OCI-LY7 (cell line): ENCODE measurements at regions not wholly inside any gene's neighbourhood (a gene's known extent, or its start where the extent isn't known, plus 50 kb on each side); places are given as distances from the start of the nearest gene placed in this dataset.
"Not testable (repeated sequence)": the region's sequence is repeated elsewhere in the genome, so short reads cannot be mapped to it uniquely, and the experiment has no call there.

Source experiments
- BruUV-seq: library from RNA; stranded (reverse); fragments of 400-500 nt; replicated peaks from 2 replicates; lab custom pipeline; 2021; lab: Mats Ljungman, UMichigan
- CTCF ChIA-PET: fragments of 300-600 bp; sonication (Branson Sonifier 250); formaldehyde crosslinking; loops from one replicate; lab custom pipeline; 2022; ENCODE audit warnings: antibody characterized with exemption; ENCODE audit not compliant: unreplicated experiment; lab: Charles Lee
- POLR2A ChIA-PET: fragments of 300-600 bp; sonication (Branson Sonifier 250); formaldehyde crosslinking; loops from one replicate; lab custom pipeline; 2022; ENCODE audit warnings: antibody characterized with exemption; lab: Charles Lee
- DNase-seq: peaks from one replicate; pipeline ENCODE4 v3.0.0-alpha.2; 2015; ENCODE audit warnings: low spot score
- H2AFZ ChIP-seq: fragments of 200-600 bp; sonication (generic), shearing (Covaris generic); 2 replicates; pipeline ENCODE4 v1.6.1; 2014; ENCODE audit warnings: mild to moderate bottlenecking, antibody characterized with exemption, low read length, moderate library complexity
- H3K27ac ChIP-seq: fragments of 200-600 bp; sonication (generic); 2 replicates; pipeline ENCODE4 v1.5.1; 2014; ENCODE audit warnings: mixed run types, low read depth, mild to moderate bottlenecking, moderate library complexity, low read length, inconsistent platforms; ENCODE audit not compliant: poor library complexity, severe bottlenecking
- H3K36me3 ChIP-seq: fragments of 200-600 bp; sonication (generic); 2 replicates; pipeline ENCODE4 v1.6.1; 2014; ENCODE audit warnings: mild to moderate bottlenecking, antibody characterized with exemption, low read length, moderate library complexity, mixed read lengths; ENCODE audit not compliant: insufficient read depth
- H3K4me1 ChIP-seq: fragments of 200-600 bp; sonication (generic); 2 replicates; pipeline ENCODE4 v1.5.1; 2014; ENCODE audit warnings: mild to moderate bottlenecking, low read length; ENCODE audit not compliant: insufficient read depth, poor library complexity, severe bottlenecking
- H3K4me2 ChIP-seq: fragments of 200-600 bp; sonication (generic); 2 replicates; pipeline ENCODE4 v1.6.1; 2014; ENCODE audit warnings: mild to moderate bottlenecking, low read length
- H3K4me3 ChIP-seq: fragments of 200-600 bp; sonication (generic); 2 replicates; pipeline ENCODE4 v1.5.1; 2014; ENCODE audit warnings: mild to moderate bottlenecking, low read depth, low read length; ENCODE audit not compliant: poor library complexity, severe bottlenecking
- H3K79me2 ChIP-seq: fragments of 200-600 bp; sonication (generic); 2 replicates; pipeline ENCODE4 v1.6.1; 2016; ENCODE audit warnings: low read depth, mild to moderate bottlenecking, low read length, moderate library complexity, mixed read lengths; ENCODE audit not compliant: insufficient read depth
- H3K9me2 ChIP-seq: fragments of 200-600 bp; sonication (generic); 2 replicates; pipeline ENCODE4 v1.6.1; 2016; ENCODE audit warnings: mild to moderate bottlenecking, low read length, mixed read lengths; ENCODE audit not compliant: insufficient read depth
- H3K9me3 ChIP-seq: fragments of 200-600 bp; sonication (generic); 2 replicates; pipeline ENCODE4 v1.6.1; 2014; ENCODE audit warnings: mild to moderate bottlenecking, mixed run types, low read length, mixed read lengths
- H4K20me1 ChIP-seq: fragments of 200-600 bp; sonication (generic); 2 replicates; pipeline ENCODE4 v1.6.1; 2014; ENCODE audit warnings: mild to moderate bottlenecking, antibody characterized with exemption, low read length, moderate library complexity, mixed read lengths; ENCODE audit not compliant: insufficient read depth
- EZH2phosphoT487 ChIP-seq: fragments of 200-600 bp; sonication (generic); IDR thresholded peaks from 2 replicates; pipeline ENCODE4 v1.6.1; 2018; ENCODE audit warnings: low read depth, borderline replicate concordance, mild to moderate bottlenecking, mixed run types, antibody characterized with exemption, low read length, moderate library complexity, mixed read lengths
- intact Hi-C: fragments of 100-400 bp; cut with micrococcal nuclease; formaldehyde crosslinking; loops from one replicate; pipeline ENCODE4 v1.10.0; 2022; ENCODE audit not compliant: unreplicated experiment
- TF ChIP-seq, protein P1 (sequence below): fragments of 200-600 bp; sonication (generic); conservative IDR thresholded peaks from 2 replicates; pipeline ENCODE4 v1.5.1; 2014; ENCODE audit warnings: mild to moderate bottlenecking, antibody characterized with exemption, low read length, moderate library complexity, mixed read lengths

DNA sequence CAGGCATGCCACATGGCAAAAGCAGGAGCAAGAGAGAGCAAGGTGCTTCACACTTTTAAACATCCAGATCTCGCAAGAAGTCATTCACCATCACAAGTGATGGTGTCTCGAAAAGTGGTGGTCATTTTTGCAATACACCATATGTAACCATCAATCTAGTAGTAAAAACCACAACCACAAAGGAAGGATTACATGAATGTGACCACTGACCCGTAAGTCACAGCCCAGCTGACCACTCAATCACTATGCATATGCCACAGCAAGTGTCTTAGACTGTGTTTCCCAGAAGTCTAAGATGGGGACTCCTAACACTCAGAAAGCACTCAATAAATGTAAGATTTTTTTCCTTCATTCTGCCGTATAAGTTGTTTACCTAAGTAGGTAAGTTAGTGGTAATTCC lies 76.9 kb downstream of the FH start:
- no peak overlapping the region for H3K4me3 ChIP-seq
- BruUV-seq: no TSS peak
- no peak for DNase-seq
- TF ChIP-seq EZH2phosphoT487: no peak
- TF ChIP-seq, protein P1, sequence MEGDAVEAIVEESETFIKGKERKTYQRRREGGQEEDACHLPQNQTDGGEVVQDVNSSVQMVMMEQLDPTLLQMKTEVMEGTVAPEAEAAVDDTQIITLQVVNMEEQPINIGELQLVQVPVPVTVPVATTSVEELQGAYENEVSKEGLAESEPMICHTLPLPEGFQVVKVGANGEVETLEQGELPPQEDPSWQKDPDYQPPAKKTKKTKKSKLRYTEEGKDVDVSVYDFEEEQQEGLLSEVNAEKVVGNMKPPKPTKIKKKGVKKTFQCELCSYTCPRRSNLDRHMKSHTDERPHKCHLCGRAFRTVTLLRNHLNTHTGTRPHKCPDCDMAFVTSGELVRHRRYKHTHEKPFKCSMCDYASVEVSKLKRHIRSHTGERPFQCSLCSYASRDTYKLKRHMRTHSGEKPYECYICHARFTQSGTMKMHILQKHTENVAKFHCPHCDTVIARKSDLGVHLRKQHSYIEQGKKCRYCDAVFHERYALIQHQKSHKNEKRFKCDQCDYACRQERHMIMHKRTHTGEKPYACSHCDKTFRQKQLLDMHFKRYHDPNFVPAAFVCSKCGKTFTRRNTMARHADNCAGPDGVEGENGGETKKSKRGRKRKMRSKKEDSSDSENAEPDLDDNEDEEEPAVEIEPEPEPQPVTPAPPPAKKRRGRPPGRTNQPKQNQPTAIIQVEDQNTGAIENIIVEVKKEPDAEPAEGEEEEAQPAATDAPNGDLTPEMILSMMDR: no peak
- no peaks in the 10 kb centered on the region for H3K4me1 ChIP-seq
- ChIA-PET POLR2A (no interaction called here), CTCF (no interaction called here)
- H2AFZ ChIP-seq: no peak overlapping the region
- H3K4me2 ChIP-seq: no peak overlapping the region
- no peak overlapping the region for H3K27ac ChIP-seq
- no peaks in the 10 kb centered on the region for H3K9me2 ChIP-seq
- H3K9me3 ChIP-seq: no peaks in the 10 kb centered on the region
- H3K36me3 ChIP-seq: no peaks in the 10 kb centered on the region
- no peaks in the 10 kb centered on the region for H4K20me1 ChIP-seq
- no peaks in the 10 kb centered on the region for H3K79me2 ChIP-seq
- intact Hi-C loops: no loop called here

- intact Hi-C loops: no loop called here
- no peak overlapping the region for H3K27ac ChIP-seq
- POLR2A ChIA-PET: no interaction called here
- H3K9me3 ChIP-seq: no peaks in the 10 kb centered on the region
- no peaks in the 10 kb centered on the region for H4K20me1 ChIP-seq
- H3K79me2 ChIP-seq: no peaks in the 10 kb centered on the region
- BruUV-seq: no TSS peak
- H3K9me2 ChIP-seq: no peaks in the 10 kb centered on the region
- no peak overlapping the region for H3K4me3 ChIP-seq
- TF ChIP-seq EZH2phosphoT487: no peak
- TF ChIP-seq, protein P1: no peak
- CTCF ChIA-PET: no interaction called here
- no peaks in the 10 kb centered on the region for H3K4me1 ChIP-seq
- H3K36me3 ChIP-seq: no peaks in the 10 kb centered on the region
- DNase-seq: no peak
- H2AFZ ChIP-seq: no peak overlapping the region
- H3K4me2 ChIP-seq: no peak overlapping the region
Observed at GRCh38 chr1:241440904-241441303, 78.7 kb downstream of the FH start.

GRCh38 chr1:241438686-241439085 lies 80.9 kb downstream of the FH start:
- H3K9me2 ChIP-seq, H2AFZ ChIP-seq, H3K36me3 ChIP-seq, H3K4me1 ChIP-seq, H3K9me3 ChIP-seq, intact Hi-C loops, DNase-seq, H3K4me3 ChIP-seq, H3K79me2 ChIP-seq, CTCF ChIA-PET, H3K4me2 ChIP-seq, H4K20me1 ChIP-seq, BruUV-seq, POLR2A ChIA-PET, H3K27ac ChIP-seq: not testable (repeated sequence)
